Activated CD4-positive, alpha-beta T cell treated with anti-CD3 and anti-CD28 coated beads for 1 hour (primary cell): ENCODE measurements at regions not wholly inside any gene's neighbourhood (a gene's known extent, or its start where the extent isn't known, plus 50 kb on each side); places are given as distances from the start of the nearest gene placed in this dataset.

Experiments
- DNase-seq: peaks from one replicate; pipeline ENCODE4 v3.0.0-alpha.2; 2020

DNA sequence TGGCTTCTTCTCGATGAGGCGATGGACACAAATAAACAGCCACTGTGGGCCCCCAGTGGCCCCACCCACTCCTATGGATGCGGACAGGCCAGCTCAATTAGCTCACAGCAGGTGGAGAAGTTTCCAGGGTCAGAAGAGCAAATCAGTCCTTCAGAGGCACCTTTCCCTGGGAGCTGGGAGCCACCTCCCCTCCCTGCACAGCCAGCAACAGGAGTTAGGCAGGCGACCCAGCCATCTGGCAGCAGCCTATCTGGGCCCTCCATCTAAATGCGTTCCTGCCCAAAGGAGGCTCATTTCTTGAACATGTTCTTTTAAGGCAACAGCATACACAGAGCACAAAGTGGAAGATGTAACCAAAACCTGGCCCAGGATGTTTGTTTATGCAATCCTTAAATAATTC is 211.9 kb upstream of the ARRDC4 start:
- no peak for DNase-seq

DNA sequence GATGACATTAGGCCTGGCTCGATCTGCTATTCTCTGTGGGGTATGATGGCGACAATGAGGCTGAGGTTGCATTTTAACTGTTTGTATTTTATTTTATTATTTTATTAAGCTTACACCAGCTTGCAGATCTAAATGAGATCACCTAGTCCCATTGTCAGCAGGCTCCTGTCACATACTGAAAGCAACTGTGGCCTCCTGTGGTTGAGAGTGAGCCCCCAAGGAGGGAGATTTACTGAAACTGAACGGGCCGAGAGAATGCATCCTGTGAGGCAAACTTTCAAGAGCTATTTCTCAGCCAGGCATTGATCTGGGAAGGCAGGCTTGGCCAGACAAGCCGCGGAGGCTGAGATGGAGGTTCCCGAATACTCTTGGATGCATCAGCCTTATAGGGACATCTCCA is 210.4 kb upstream of the ARRDC4 start:
- DNase-seq: no peak

DNA sequence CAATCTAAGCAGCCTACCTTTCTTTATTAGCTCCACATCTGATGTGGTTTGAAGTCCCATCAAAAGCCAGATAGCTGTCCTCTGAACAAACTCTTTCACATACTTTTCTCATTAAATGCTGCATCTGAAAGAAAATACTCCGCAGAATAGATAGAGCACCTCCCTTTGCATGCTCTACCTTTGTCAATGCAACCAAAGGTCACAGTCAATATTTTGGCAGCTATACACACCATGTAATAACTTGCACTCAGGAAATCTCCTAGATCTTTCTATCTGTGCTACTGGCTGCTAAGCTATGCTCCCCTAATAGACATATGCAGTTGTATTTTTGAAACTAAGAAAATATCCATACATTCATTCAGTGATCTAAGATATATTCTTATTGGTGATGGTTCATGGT is 204.8 kb upstream of the ARRDC4 start:
- no peak for DNase-seq

DNA sequence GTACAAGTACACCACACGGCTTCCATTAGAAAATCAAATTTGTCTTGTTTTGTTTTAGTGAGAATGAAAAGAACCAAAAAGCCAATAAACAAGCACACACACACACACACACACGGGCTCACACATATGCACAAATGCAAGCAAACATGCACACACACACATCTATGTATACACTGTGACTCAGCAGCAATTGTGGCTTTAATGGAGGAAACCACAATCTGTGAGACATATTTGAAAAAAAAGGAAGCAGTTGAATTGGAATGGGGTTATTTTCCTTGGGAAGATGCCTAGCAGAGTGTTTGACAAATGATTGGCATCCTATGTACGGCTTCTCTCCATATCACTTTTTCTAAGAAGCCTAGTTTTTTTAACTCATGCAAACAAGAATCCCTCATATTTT is 201.1 kb upstream of the ARRDC4 start:
- no peak for DNase-seq

- no peak for DNase-seq
These were observed 199.4 kb upstream of the ARRDC4 start for GRCh38 chr15:97761110-97761509.

- no peak for DNase-seq
These were observed 177.3 kb upstream of the ARRDC4 start for GRCh38 chr15:97783240-97783639.

DNA sequence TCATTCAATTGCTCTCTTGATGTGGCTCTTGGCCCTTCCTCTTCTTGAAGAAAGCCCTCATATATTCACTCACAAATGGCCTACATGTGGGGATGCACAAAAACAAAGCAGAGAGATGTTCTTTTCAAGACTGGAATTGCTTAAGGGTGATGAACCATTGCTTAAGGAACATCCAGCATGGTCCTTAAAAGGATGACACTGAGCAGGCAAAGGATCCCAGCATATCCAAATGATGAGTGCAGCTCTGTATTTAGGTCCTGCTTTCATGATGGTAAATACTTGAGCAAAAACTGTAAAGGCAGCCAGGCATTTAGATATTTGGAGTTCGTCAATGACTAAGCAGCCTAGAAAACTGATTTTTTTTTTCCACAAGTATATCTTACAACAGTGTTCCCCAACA is 173.8 kb upstream of the ARRDC4 start:
- no peak for DNase-seq

- no peak for DNase-seq
These were observed 170.3 kb upstream of the ARRDC4 start for GRCh38 chr15:97790180-97790579.

GRCh38 chr15:97791824-97792792 is 168.4 kb upstream of the ARRDC4 start:
- no peak for DNase-seq

DNA sequence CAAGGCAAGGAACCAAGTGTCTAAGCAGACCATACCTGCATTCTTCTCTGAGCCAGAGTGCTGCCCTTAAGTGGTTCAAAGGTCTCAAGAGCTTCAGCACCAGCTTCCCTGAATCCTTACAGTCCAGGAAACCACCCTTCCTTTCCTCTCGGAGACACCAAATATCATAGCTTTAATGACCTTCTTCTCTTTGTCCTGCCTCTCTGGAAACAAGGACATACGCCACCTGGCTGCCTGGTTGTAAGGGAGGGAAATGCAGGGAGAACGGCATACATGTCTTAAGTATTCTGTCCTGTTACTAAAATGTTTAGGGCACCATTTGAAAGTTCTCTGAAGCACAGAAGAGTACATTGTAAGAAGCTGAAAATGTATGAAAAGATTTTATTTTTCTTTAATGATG is 155.6 kb upstream of the ARRDC4 start:
- DNase-seq: no peak

DNA sequence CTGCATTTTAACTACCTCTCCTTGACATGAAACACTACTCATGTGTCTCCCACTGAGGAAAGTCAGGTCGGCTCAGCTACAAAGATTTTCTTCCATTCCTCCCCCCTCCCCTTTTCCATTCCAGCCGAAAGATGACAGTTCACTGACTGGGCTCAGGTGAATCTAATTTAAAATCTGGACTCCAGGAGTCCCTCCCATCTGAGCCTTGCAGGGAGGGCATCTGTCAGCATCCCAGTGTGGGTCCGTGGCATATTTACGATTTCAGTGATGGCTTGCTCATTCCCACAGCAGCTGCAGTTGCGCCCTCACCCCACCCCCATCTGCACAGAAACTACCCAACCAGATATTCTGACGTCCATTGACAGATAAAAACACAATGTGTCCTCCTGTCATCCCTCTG is 153.7 kb upstream of the ARRDC4 start:
- DNase-seq: no peak

- no peak for DNase-seq
These were observed 144.7 kb upstream of the ARRDC4 start for GRCh38 chr15:97815835-97816234.

GRCh38 chr15:97817276-97817890 is 143.1 kb upstream of the ARRDC4 start:
- no peak for DNase-seq

DNA sequence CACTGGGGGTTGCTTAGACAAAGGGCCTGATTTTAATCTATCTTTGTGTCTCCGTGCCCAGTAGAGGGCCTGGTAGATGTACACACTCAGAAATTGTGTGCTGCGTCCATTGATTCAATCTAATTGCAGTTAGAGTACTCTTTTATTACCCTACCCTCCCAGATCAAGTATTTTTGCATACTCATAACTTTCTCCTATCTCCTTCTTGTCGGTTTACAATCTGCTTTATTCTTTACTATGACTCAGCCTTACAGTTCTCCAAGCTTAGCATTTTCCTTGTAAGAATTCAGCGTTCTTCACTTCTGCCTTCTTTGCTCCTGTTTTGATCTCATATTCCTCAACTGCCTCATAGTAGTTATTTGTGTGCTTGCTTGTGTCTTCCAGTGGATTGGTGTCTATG is 124.5 kb upstream of the ARRDC4 start:
- no peak for DNase-seq

GRCh38 chr15:97837896-97838295 is 122.6 kb upstream of the ARRDC4 start:
- no peak for DNase-seq

DNA sequence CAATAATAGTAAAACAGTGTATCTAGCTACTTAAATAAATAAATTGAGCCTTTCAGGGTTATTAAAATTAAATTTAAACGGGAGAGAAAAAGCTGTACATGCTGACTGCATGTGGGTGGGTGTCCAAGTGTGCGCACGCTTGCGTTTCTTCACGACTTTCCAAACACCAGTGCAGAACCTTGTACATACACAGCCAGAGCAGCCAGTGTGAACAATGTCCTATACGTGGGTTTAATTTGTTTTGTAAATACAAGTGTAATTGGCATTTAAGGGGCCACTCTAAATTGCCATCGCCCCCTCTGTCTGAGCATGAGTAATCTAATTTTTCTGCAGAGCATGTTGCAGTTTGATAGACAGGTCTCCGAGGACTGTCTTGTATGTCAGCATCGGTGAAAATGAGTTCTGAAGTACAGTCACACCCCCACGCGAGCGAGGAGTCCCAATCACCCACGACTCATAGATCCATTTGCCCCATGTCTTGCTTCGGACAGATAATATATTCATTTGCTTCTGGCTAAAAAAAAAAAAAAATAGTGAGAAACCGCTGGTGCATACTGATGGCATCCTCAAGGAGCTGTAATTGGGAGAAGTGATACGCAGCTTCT is 121.8 kb upstream of the ARRDC4 start:
- DNase-seq: no peak

DNA sequence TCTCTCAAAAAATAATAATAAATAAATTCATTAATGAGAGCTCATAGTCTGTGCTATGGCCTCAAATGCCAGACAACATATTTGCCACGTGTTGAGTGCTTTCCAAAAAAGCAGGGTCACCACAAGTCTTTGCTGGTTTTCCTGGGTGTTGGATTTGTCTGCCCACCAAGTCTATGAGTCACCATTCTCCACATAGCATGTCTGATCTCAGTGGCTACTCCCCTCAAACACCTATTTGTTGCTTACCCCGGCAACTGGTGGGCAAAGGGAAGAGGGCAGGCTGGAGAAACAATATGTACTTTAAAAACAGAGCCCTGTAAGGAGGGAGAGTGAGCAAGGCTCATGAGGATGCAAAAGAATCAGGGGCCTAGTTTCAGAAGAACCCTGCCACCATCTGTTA is 120.0 kb upstream of the ARRDC4 start:
- no peak for DNase-seq

DNA sequence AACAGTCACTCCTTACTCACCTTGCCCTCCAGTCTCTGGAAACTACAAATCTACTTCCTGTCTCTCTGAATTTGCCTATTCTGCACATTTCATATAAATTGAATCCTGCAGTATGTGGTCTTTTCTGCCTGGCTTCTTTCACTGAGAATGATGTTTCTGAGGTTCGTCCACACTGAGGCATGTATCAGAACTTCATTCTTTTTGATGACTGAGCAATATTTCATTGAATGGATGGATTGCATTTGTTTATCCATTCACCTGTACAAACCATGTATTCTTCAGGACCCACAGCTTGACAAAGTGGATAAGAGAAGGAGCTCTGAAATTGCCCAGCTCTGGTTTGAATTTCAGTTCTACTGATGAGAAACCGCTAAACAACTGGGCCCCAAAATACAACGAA is 118.9 kb upstream of the ARRDC4 start:
- DNase-seq: no peak

DNA sequence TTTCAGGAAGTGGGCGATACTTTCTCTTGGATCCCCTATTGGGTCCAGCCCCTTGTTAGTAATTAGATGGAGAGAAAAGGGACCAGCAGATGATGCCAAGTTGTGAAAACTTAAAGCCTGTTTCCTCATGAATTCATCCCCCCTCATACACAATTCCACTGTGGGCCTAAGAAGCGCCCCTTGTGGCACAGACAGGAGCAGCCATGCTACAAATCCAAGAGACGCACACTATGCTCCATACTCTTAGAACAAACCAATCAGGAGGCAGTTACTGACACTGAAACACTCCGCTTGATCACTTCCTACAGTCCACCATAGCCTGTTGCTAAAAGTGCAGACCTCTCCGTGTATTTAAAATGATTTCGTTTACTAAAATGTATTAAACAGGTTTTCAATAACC is 111.3 kb upstream of the ARRDC4 start:
- DNase-seq: no peak

- DNase-seq: no peak
These were observed 102.2 kb upstream of the ARRDC4 start for GRCh38 chr15:97858296-97858695.

GRCh38 chr15:97861529-97862260 is 98.8 kb upstream of the ARRDC4 start:
- no peak for DNase-seq

DNA sequence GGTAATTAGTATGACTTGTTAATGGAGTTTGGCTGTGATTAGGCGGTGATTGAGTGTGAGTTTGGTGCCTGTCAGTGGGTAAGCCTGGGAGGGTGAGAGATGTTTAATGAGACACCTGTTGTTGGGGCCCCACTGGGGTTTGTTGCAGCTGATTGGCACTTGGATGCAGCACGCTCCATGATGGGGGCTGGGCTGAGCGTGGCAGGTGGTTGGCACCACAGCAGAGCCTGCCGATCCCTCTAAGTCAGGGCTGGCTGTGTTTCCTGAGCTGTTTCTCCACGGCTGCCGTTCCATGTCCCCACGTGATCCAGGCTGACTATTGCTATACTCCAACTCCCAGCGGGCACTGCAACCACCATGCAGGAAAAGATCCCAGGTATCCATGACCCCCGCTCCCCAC is 93.5 kb upstream of the ARRDC4 start:
- no peak for DNase-seq

GRCh38 chr15:97867870-97868269 is 92.6 kb upstream of the ARRDC4 start:
- no peak for DNase-seq
